Activated CD4-positive, alpha-beta memory T cell treated with anti-CD3 and anti-CD28 coated beads for 36 hours (primary cell): ENCODE measurements at regions not wholly inside any gene's neighbourhood (a gene's known extent, or its start where the extent isn't known, plus 50 kb on each side); places are given as distances from the start of the nearest gene placed in this dataset.

Experiments
- CTCF ChIA-PET: fragments of 350-600 bp; sonication (Branson Sonifier 250); formaldehyde crosslinking; loops from one replicate; lab custom pipeline; 2021; ENCODE audit warnings: antibody characterized with exemption, inconsistent platforms; lab: Charles Lee
- POLR2A ChIA-PET: fragments of 350-600 bp; sonication (Branson Sonifier 250); formaldehyde crosslinking; loops from one replicate; lab custom pipeline; 2021; ENCODE audit warnings: antibody characterized with exemption; lab: Charles Lee
- DNase-seq: peaks from one replicate; pipeline ENCODE4 v3.0.0-alpha.2; 2020
- H3K27ac Mint-ChIP-seq: one replicate; pipeline ENCODE4 v1.8.0; 2021; ENCODE audit warnings: mixed read lengths
- H3K27me3 Mint-ChIP-seq: one replicate; pipeline ENCODE4 v1.8.0; 2021; ENCODE audit warnings: mixed read lengths
- H3K36me3 Mint-ChIP-seq: one replicate; pipeline ENCODE4 v1.8.0; 2021; ENCODE audit warnings: mixed read lengths
- H3K4me1 Mint-ChIP-seq: one replicate; pipeline ENCODE4 v1.8.0; 2021; ENCODE audit warnings: low read depth, mixed read lengths
- H3K4me3 Mint-ChIP-seq: one replicate; pipeline ENCODE4 v1.8.0; 2021; ENCODE audit warnings: mild to moderate bottlenecking, mixed read lengths
- H3K9me3 Mint-ChIP-seq: one replicate; pipeline ENCODE4 v1.8.0; 2021; ENCODE audit warnings: mixed read lengths
- intact Hi-C: fragments of 100-400 bp; cut with micrococcal nuclease; formaldehyde crosslinking; loops from one replicate; pipeline ENCODE4 v1.15.1; 2023

DNA sequence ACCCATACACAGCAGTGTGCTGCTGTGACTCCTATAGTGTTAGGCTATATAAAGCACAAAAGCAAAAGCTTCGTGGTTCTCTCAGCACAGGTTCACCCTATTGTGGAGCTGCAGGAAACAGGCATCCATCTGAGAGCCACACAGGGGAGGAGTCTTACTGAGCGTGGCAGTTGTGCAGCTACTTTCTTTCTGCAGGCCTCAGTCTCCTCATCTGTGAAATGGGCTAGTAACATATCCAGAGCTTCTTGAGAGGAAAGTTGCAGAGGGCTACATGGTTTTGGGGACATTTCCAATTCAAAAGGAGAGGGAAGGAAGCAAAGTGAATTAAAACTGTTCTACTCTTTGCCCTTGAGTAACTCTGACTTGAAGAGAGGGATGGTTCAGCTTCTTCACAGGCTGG lies 142.0 kb downstream of the FOXD2 start:
- Mint-ChIP-seq H3K4me1 (no peaks in the 10 kb centered on the region), H3K27ac (no peak overlapping the region), H3K9me3 (no peaks in the 10 kb centered on the region), H3K4me3 (no peak overlapping the region), H3K36me3 (no peaks in the 10 kb centered on the region), H3K27me3 (peaks cover 26% of the 10 kb centered on the region)
- CTCF ChIA-PET = interaction anchor here (0.8 to 1.3 kb wide), 3 partner anchors 16 to 147 kb away, joined by 3 read pairs; no protein-coding TSS in a partner anchor
- DNase-seq = no peak
- intact Hi-C loops = no loop called here
- POLR2A ChIA-PET = no interaction called here

- Mint-ChIP-seq H3K9me3 (no peaks in the 10 kb centered on the region), H3K4me3 (no peak overlapping the region), H3K36me3 (no peaks in the 10 kb centered on the region), H3K27ac (no peak overlapping the region), H3K4me1 (no peaks in the 10 kb centered on the region), H3K27me3 (peaks cover 28% of the 10 kb centered on the region)
- intact Hi-C loops = no loop called here
- DNase-seq = no peak
- CTCF ChIA-PET = interaction anchor here (1.1 to 1.3 kb wide), 2 partner anchors 130 to 146 kb away, joined by 3 read pairs; no protein-coding TSS in a partner anchor
- POLR2A ChIA-PET = no interaction called here
Measured at GRCh38 chr1:47580451-47580995, 142.7 kb downstream of the FOXD2 start.

DNA sequence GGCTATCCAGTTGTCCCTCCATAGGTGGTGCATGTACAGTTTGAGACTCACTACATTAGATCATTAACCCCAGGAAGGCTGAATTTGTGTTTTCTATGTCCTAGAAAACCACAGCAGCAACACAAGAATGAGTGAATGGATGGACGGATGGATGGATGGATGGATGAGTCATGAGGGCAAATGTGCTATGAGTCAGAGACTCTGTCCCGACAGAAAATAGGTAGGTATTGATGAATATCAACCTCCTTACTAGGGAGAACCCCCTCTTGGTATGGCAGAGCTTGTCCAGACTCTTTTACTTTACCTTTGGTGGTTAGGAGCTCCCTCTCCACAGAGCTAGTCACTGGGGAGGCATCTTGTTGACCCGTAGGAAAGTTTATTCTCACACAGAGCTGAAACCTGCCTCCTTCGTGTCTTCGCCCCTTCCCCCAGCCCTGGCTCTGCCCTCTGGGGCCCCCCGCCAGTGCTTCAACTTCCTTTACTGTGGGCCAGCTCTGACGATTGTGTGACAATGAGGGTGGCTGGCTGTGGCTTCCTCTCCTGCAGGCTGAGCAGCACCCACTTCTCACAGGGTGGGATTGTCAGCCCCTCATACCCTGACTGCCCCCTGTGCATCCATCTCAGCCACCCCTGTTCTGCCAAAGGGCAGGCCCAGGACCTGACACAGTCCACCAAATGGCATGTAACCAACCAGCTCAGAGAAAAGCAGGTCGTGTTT lies 145.2 kb downstream of the FOXD2 start:
- intact Hi-C loops = no loop called here
- H3K4me1 Mint-ChIP-seq = no peaks in the 10 kb centered on the region
- H3K36me3 Mint-ChIP-seq = no peaks in the 10 kb centered on the region
- POLR2A ChIA-PET = interaction anchor here (1.5 kb wide), 1 partner anchor 82 kb away, joined by 3 read pairs; no protein-coding TSS in a partner anchor
- DNase-seq = no peak
- no peak overlapping the region for H3K27ac Mint-ChIP-seq
- H3K27me3 Mint-ChIP-seq = peaks cover 19% of the 10 kb centered on the region
- CTCF ChIA-PET = no interaction called here
- H3K9me3 Mint-ChIP-seq = no peaks in the 10 kb centered on the region
- H3K4me3 Mint-ChIP-seq = no peak overlapping the region

DNA sequence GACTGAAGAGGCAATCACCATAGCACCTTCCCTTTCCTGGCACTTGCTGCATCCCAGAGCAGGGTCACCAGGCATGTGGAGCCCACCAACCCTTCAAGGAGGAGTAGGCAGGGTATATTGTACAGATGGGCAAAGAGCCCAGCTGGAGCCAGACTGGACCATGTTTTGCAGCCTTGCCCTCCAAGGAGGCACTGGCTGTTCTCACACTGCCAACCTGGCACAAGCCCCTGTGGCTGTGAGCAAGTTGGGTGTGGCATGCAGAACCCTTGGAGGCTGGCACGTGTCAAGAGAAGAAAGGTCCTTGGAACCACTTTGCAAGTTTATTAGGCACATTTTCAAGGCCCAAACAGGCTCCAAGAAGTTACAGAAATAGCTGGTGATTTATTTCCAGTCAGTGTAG lies 146.4 kb downstream of the FOXD2 start:
- POLR2A ChIA-PET = no interaction called here
- CTCF ChIA-PET = no interaction called here
- intact Hi-C loops = no loop called here
- H3K27ac Mint-ChIP-seq = no peak overlapping the region
- DNase-seq = no peak
- no peak overlapping the region for H3K4me3 Mint-ChIP-seq
- no peaks in the 10 kb centered on the region for H3K9me3 Mint-ChIP-seq
- peaks cover 19% of the 10 kb centered on the region for H3K27me3 Mint-ChIP-seq
- H3K4me1 Mint-ChIP-seq = no peaks in the 10 kb centered on the region
- no peaks in the 10 kb centered on the region for H3K36me3 Mint-ChIP-seq

- intact Hi-C loops = no loop called here
Measured at GRCh38 chr1:47585141-47585902, 147.5 kb downstream of the FOXD2 start.

GRCh38 chr1:47587891-47588582 lies 150.2 kb downstream of the FOXD2 start:
- Mint-ChIP-seq H3K4me1 (no peaks in the 10 kb centered on the region), H3K27me3 (peaks cover 16% of the 10 kb centered on the region), H3K9me3 (no peaks in the 10 kb centered on the region), H3K27ac (no peak overlapping the region), H3K4me3 (no peak overlapping the region), H3K36me3 (no peaks in the 10 kb centered on the region)
- ChIA-PET CTCF (no interaction called here), POLR2A (no interaction called here)
- DNase-seq = no peak
- intact Hi-C loops = no loop called here

More at GRCh38 chr1:47585141-47585902, 147.5 kb downstream of the FOXD2 start:
- no peak overlapping the region for H3K4me3 Mint-ChIP-seq
- H3K9me3 Mint-ChIP-seq = no peaks in the 10 kb centered on the region
- DNase-seq = no peak
- H3K27me3 Mint-ChIP-seq = peaks cover 14% of the 10 kb centered on the region
- H3K36me3 Mint-ChIP-seq = no peaks in the 10 kb centered on the region
- POLR2A ChIA-PET = no interaction called here
- no peak overlapping the region for H3K27ac Mint-ChIP-seq
- H3K4me1 Mint-ChIP-seq = no peaks in the 10 kb centered on the region
- CTCF ChIA-PET = no interaction called here

GRCh38 chr1:47590523-47591225 lies 152.8 kb downstream of the FOXD2 start:
- Mint-ChIP-seq H3K4me1 (no peaks in the 10 kb centered on the region), H3K27me3 (peaks cover 16% of the 10 kb centered on the region), H3K36me3 (no peaks in the 10 kb centered on the region), H3K4me3 (no peak overlapping the region), H3K27ac (no peak overlapping the region), H3K9me3 (no peaks in the 10 kb centered on the region)
- no peak for DNase-seq
- CTCF ChIA-PET = no interaction called here
- intact Hi-C loops = no loop called here
- POLR2A ChIA-PET = no interaction called here

- no peak overlapping the region for H3K27ac Mint-ChIP-seq
- no peaks in the 10 kb centered on the region for H3K4me1 Mint-ChIP-seq
- DNase-seq = no peak
- H3K4me3 Mint-ChIP-seq = no peak overlapping the region
- no peaks in the 10 kb centered on the region for H3K9me3 Mint-ChIP-seq
- intact Hi-C loops = no loop called here
- CTCF ChIA-PET = no interaction called here
- peaks cover 19% of the 10 kb centered on the region for H3K27me3 Mint-ChIP-seq
- POLR2A ChIA-PET = no interaction called here
- no peaks in the 10 kb centered on the region for H3K36me3 Mint-ChIP-seq
Measured at GRCh38 chr1:47591801-47592200, 154.0 kb downstream of the FOXD2 start.

DNA sequence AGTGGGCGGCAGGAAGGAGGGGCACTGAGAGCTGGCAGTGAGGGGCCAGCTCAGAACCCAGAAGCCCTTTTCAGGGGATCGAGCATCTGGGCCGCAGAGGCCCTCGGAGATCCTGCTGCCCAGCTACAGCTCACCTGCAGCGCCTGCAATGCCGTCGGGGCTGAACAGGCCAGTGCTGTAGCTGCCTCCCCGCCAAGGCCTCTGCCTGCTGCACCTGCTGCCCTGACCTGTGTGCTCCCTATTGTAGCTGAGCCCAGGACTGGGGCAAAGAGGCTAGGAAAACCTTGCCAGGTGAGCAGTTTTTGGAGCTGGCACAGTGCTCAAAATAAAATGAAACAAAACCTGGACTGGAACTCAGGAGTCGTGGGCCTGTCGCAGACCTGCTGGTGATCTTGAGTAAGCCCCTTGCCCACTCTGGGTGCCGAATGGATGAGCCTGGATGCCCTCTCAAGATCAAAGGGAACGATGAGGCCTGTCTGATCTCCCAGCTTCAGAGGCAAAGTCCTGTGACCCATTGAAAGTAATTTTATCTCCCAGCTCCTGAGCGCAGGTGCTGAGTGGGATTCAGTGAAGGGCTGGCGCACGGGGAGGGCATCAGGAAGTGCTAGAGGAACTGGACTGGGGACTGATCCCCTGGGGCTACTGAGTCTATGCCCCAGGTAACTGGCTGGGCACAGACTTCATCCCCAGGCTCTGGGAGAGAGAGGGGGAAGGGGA lies 154.6 kb downstream of the FOXD2 start:
- Mint-ChIP-seq H3K4me3 (no peak overlapping the region), H3K4me1 (no peaks in the 10 kb centered on the region), H3K9me3 (no peaks in the 10 kb centered on the region), H3K36me3 (no peaks in the 10 kb centered on the region), H3K27me3 (peaks cover 20% of the 10 kb centered on the region), H3K27ac (no peak overlapping the region)
- no peak for DNase-seq
- ChIA-PET CTCF (no interaction called here), POLR2A (no interaction called here)
- intact Hi-C loops = no loop called here

GRCh38 chr1:47593013-47593568 lies 155.2 kb downstream of the FOXD2 start:
- CTCF ChIA-PET = no interaction called here
- H3K9me3 Mint-ChIP-seq = no peaks in the 10 kb centered on the region

DNA sequence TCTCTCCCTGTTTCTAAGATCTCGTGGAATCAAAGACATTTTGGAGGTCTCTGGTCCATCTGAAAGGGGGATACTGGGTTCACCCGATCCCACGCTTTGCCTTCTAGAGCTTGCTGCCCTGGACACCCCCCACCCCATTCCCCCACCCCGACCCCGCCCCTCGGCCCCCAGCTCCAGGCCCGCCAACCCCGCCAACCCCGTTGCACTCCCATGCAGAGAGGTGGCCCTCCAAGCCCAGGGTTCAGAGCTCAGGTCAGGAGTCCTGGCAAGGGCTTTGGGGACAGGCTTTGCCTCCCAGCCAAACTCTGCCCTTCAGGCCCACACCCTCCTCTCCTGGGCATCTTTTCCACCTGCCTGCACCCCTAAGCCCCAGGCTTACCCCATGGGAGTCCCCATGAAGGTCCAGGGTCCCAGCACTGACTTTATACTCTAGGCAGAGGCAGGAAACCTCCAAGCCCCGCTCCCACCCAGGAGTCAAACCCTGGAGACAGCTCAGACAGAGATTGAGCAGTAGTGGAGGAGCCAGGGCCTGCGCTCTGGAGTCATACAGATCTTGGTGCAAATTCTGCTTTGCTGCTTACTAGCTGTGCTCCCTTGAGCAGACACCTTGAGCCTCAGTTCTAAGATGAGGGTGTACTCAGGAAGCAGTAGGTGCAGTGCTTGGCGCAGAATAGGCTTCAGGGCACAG lies 155.9 kb downstream of the FOXD2 start:
- intact Hi-C loops = no loop called here
- H3K27me3 Mint-ChIP-seq = peaks cover 30% of the 10 kb centered on the region
- no peak overlapping the region for H3K27ac Mint-ChIP-seq
- no peaks in the 10 kb centered on the region for H3K9me3 Mint-ChIP-seq
- no peak for DNase-seq
- no peaks in the 10 kb centered on the region for H3K36me3 Mint-ChIP-seq
- no peak overlapping the region for H3K4me3 Mint-ChIP-seq
- CTCF ChIA-PET = no interaction called here
- H3K4me1 Mint-ChIP-seq = no peaks in the 10 kb centered on the region
- POLR2A ChIA-PET = no interaction called here

More at GRCh38 chr1:47593013-47593568, 155.2 kb downstream of the FOXD2 start:
- POLR2A ChIA-PET = no interaction called here
- H3K4me1 Mint-ChIP-seq = no peaks in the 10 kb centered on the region
- no peak for DNase-seq
- no peak overlapping the region for H3K4me3 Mint-ChIP-seq
- intact Hi-C loops = no loop called here
- peaks cover 26% of the 10 kb centered on the region for H3K27me3 Mint-ChIP-seq
- no peaks in the 10 kb centered on the region for H3K36me3 Mint-ChIP-seq
- H3K27ac Mint-ChIP-seq = no peak overlapping the region
